Lower leg skin (tissue), 4 donors: ENCODE measurements at regions not wholly inside any gene's neighbourhood (a gene's known extent, or its start where the extent isn't known, plus 50 kb on each side); places are given as distances from the start of the nearest gene placed in this dataset.
"Not testable (repeated sequence)": the region's sequence is repeated elsewhere in the genome, so short reads cannot be mapped to it uniquely, and the experiment has no call there.

Source experiments
- DNase-seq, 2 donors: peaks; one replicate each; pipeline ENCODE4 v3.0.0-alpha.2; 2019; ENCODE audit warnings: low spot score in 2 of 2
- H3K4me3 ChIP-seq: fragments of 200-600 bp; sonication (generic); 2 replicates; pipeline ENCODE4 v1.5.1; 2017; ENCODE audit warnings: mild to moderate bottlenecking, low read depth; ENCODE audit not compliant: poor library complexity, severe bottlenecking
- POLR2A ChIP-seq, 2 donors: fragments of 450-650 bp; IDR thresholded peaks; one replicate each; pipeline ENCODE4 v1.6.1; 2016 to 2017; ENCODE audit warnings: antibody characterized with exemption in 2 of 2, mild to moderate bottlenecking in 1 of 2, moderate library complexity in 1 of 2
- WGBS, 2 donors: methylation state at CpG; one replicate each; pipeline ENCODE4 v1.1.5; 2018; 5-methylcytosine and 5-hydroxymethylcytosine counted together
- intact Hi-C: fragments of 100-400 bp; cut with DNase I; formaldehyde crosslinking; loops from one replicate; pipeline ENCODE4 v1.15.0; 2023; ENCODE audit warnings: low total_unique reads
- TF ChIP-seq, protein P1 (sequence below), 3 donors: fragments of 450-650 bp; IDR thresholded peaks; one replicate each; pipeline ENCODE4 v1.5.1; 2016; ENCODE audit warnings: antibody characterized with exemption in 3 of 3, mild to moderate bottlenecking in 3 of 3, moderate library complexity in 2 of 3

GRCh38 chr6:17220040-17220910, 60.9 kb upstream of the RBM24 start:
- intact Hi-C loops: no loop called here
- DNase-seq: no peak
- TF ChIP-seq POLR2A (IDR thresholded peaks at IDR 0.05): no peak
- 74 to 76% methylated on average over 12 of the region's 12 CpGs for WGBS, 2 donors
- H3K4me3 ChIP-seq: no peak overlapping the region

- H3K4me3 ChIP-seq: no peak overlapping the region
- DNase-seq: no peak
- TF ChIP-seq POLR2A (IDR thresholded peaks at IDR 0.05): no peak
- TF ChIP-seq, protein P1, sequence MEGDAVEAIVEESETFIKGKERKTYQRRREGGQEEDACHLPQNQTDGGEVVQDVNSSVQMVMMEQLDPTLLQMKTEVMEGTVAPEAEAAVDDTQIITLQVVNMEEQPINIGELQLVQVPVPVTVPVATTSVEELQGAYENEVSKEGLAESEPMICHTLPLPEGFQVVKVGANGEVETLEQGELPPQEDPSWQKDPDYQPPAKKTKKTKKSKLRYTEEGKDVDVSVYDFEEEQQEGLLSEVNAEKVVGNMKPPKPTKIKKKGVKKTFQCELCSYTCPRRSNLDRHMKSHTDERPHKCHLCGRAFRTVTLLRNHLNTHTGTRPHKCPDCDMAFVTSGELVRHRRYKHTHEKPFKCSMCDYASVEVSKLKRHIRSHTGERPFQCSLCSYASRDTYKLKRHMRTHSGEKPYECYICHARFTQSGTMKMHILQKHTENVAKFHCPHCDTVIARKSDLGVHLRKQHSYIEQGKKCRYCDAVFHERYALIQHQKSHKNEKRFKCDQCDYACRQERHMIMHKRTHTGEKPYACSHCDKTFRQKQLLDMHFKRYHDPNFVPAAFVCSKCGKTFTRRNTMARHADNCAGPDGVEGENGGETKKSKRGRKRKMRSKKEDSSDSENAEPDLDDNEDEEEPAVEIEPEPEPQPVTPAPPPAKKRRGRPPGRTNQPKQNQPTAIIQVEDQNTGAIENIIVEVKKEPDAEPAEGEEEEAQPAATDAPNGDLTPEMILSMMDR (IDR thresholded peaks at IDR 0.05): no peak
- WGBS, 2 donors: 89 to 92% methylated on average over 3 of the region's 3 CpGs
- intact Hi-C loops: no loop called here
Observed at GRCh38 chr6:17224056-17224455, 57.1 kb upstream of the RBM24 start.

- intact Hi-C loops, H3K4me3 ChIP-seq, DNase-seq: not testable (repeated sequence)
- WGBS, 2 donors: 88 to 89% methylated on average over 5 of the region's 5 CpGs
Observed at GRCh38 chr6:17224501-17224900, 56.7 kb upstream of the RBM24 start.

- TF ChIP-seq POLR2A (IDR thresholded peaks at IDR 0.05): no peak
- TF ChIP-seq, protein P1 (IDR thresholded peaks at IDR 0.05): no peak
- intact Hi-C loops: no loop called here
- DNase-seq: no peak
- 39 to 42% methylated on average over 3 of the region's 3 CpGs for WGBS, 2 donors
- no peak overlapping the region for H3K4me3 ChIP-seq
Observed at GRCh38 chr6:17225767-17226630, 55.2 kb upstream of the RBM24 start.

- 41 to 63% methylated on average over 2 of the region's 2 CpGs for WGBS, 2 donors
- TF ChIP-seq, protein P1 (IDR thresholded peaks at IDR 0.05): no peak
- no peak for TF ChIP-seq POLR2A (IDR thresholded peaks at IDR 0.05)
- H3K4me3 ChIP-seq: no peak overlapping the region
- intact Hi-C loops: no loop called here
- DNase-seq: no peak
Observed at GRCh38 chr6:17226786-17227233, 54.4 kb upstream of the RBM24 start.

- intact Hi-C loops: no loop called here
- no peak overlapping the region for H3K4me3 ChIP-seq
- no peak for DNase-seq
- no peak for TF ChIP-seq POLR2A (IDR thresholded peaks at IDR 0.05)
- TF ChIP-seq, protein P1 (IDR thresholded peaks at IDR 0.05): no peak
- 76 to 78% methylated on average over 4 of the region's 4 CpGs for WGBS, 2 donors
Observed at GRCh38 chr6:17227403-17227802, 53.8 kb upstream of the RBM24 start.
